Stomach smooth muscle (tissue), 2 donors: ENCODE measurements at regions not wholly inside any gene's neighbourhood (a gene's known extent, or its start where the extent isn't known, plus 50 kb on each side); places are given as distances from the start of the nearest gene placed in this dataset.

Experiments
- H3K27ac ChIP-seq: one replicate; pipeline ENCODE4 v1.7.0; 2013; ENCODE audit warnings: mild to moderate bottlenecking, low read length, inconsistent platforms
- H3K27me3 ChIP-seq, 2 donors: one replicate each; pipeline ENCODE4 v1.7.0; 2013; ENCODE audit warnings: low read length in 2 of 2; ENCODE audit not compliant: insufficient read depth in 2 of 2, control insufficient read depth in 1 of 2
- H3K36me3 ChIP-seq, 2 donors: one replicate each; pipeline ENCODE4 v1.7.0; 2013; ENCODE audit warnings: low read length in 2 of 2; ENCODE audit not compliant: control insufficient read depth in 2 of 2, insufficient read depth in 2 of 2
- H3K4me1 ChIP-seq: one replicate; pipeline ENCODE4 v1.7.0; 2013; ENCODE audit warnings: low read length; ENCODE audit not compliant: control insufficient read depth, insufficient read depth
- H3K4me3 ChIP-seq, 2 donors: one replicate each; pipeline ENCODE4 v1.7.0; 2013; ENCODE audit warnings: low read length in 2 of 2
- H3K9ac ChIP-seq, 2 donors: one replicate each; pipeline ENCODE4 v1.7.0; 2013; ENCODE audit warnings: low read length in 2 of 2, mild to moderate bottlenecking in 1 of 2
- H3K9me3 ChIP-seq, 2 donors: one replicate each; pipeline ENCODE4 v1.7.0; 2013; ENCODE audit warnings: low read length in 2 of 2; ENCODE audit not compliant: control insufficient read depth in 2 of 2
- donor health status: healthy.
- donor health status: Pancreatic carcinoma.

DNA sequence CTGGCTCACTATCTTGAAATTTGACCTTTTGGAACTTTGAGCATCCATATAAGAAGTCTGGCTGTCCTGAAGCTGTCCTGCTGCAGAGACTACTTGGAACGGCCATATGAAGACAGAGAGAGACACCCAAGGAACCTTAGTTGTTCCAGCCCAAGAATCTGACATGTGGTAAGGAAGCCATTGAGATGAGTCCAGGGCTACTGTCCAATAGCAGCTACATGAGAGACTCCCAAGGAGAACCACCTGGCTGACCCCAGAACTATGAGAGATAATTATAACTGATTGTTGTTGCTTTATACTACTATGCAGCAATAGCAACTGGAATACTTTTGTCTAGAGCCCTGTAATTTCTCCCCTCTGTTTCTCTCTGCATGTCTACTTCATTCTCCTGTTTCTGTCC is 234.3 kb upstream of the TANK start:
- Histone ChIP-seq H3K9me3 (no peaks in the 10 kb centered on the region), H3K9ac (no peak overlapping the region), H3K36me3 (no peaks in the 10 kb centered on the region), H3K4me1 (peaks cover 5% of the 10 kb centered on the region), H3K27ac (no peak overlapping the region), H3K4me3 (no peak overlapping the region), H3K27me3 (no peaks in the 10 kb centered on the region)

DNA sequence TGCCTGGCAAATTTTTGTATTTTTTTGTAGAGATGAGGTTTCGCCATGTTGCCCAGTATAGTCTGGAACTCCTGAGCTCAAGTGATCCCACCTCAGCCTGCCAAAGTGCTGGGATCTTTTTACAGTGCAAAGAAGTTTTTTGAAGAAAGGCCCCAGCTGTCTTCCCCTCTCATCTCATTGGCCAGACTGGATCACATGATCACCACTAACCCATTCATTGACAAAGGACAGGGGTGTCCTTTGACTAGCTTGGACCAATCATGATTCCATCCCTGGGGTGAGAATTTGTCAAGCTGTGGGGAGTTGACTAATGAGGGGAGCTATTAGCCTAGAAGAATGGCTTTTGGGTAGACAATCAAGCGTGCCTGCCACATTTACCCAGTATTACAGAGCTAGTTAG is 232.9 kb upstream of the TANK start:
- H3K4me1 ChIP-seq, result no peaks in the 10 kb centered on the region
- H3K36me3 ChIP-seq, result no peaks in the 10 kb centered on the region
- H3K9ac ChIP-seq, result no peak overlapping the region
- no peak overlapping the region for H3K27ac ChIP-seq
- H3K4me3 ChIP-seq, result no peak overlapping the region
- H3K9me3 ChIP-seq, result no peaks in the 10 kb centered on the region
- no peaks in the 10 kb centered on the region for H3K27me3 ChIP-seq

DNA sequence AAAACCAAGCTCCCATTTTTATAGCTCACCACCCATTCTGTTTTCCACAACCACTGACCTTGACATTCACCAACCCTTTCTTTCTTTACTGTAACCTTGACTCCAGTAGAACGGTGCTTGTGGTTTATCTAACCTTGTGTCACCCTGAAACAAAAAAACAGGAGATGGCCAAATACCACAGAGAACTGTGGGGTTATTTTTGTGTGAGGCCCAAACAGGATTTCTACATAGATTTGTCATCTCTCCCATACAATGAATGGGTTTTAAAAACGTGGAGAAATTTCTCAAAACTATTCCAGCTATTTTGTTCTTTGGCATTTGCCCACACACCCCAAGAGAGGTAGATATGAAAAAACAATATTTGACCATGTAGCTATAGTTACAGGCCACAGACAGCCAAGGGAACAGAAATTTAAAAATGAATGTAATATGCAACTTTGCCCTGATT is 231.3 kb upstream of the TANK start:
- Histone ChIP-seq H3K36me3 (no peaks in the 10 kb centered on the region), H3K4me3 (no peak overlapping the region), H3K4me1 (no peaks in the 10 kb centered on the region), H3K27ac (no peak overlapping the region), H3K27me3 (no peaks in the 10 kb centered on the region), H3K9ac (no peak overlapping the region), H3K9me3 (no peaks in the 10 kb centered on the region)

DNA sequence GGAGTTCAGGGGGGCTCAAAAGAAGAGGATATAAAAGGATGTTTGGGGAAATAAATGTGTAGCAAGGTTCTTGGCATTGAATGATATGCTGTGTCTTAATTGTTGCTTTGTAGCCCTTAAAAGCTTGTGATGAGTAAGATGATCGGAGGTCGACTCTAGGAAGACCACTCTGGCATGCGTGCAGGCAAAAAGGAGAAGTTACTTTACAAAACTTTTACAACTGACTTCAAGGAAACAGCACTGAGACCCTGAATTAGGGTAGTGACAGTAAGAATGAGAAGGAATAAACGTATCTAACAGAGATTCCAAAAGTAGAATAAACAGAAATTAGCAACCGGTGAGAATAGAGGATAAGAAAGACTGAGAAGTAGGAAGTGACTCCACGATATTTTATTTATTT is 228.7 kb upstream of the TANK start:
- Histone ChIP-seq H3K36me3 (no peaks in the 10 kb centered on the region), H3K9me3 (no peaks in the 10 kb centered on the region), H3K27ac (no peak overlapping the region), H3K27me3 (no peaks in the 10 kb centered on the region), H3K9ac (no peak overlapping the region), H3K4me3 (no peak overlapping the region), H3K4me1 (no peaks in the 10 kb centered on the region)

DNA sequence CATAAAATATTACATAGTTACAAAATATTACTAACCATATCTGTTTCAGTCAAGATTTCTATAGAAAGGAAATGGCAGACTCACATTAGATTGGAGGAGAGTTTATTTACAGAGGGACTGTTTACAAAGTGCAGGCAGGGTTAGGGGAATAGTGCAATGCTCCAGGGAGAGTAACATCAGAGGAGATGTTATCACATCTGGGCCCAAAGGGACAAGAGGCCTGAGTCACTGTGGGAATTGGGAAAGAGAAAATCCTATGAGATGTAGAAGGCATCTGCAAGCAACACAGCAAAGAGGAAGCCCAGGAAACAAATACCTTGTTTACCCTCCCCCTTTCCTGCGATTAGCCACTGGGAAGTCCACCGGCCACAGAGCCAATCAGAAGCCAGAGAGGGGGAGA is 227.3 kb upstream of the TANK start:
- H3K9ac ChIP-seq, result no peak overlapping the region
- H3K4me3 ChIP-seq, result no peak overlapping the region
- H3K27ac ChIP-seq, result no peak overlapping the region
- no peaks in the 10 kb centered on the region for H3K4me1 ChIP-seq
- H3K9me3 ChIP-seq, result no peaks in the 10 kb centered on the region
- H3K36me3 ChIP-seq, result no peaks in the 10 kb centered on the region
- no peaks in the 10 kb centered on the region for H3K27me3 ChIP-seq

- Histone ChIP-seq H3K4me1 (no peaks in the 10 kb centered on the region), H3K9me3 (no peaks in the 10 kb centered on the region), H3K4me3 (no peak overlapping the region), H3K9ac (no peak overlapping the region), H3K36me3 (no peaks in the 10 kb centered on the region), H3K27ac (no peak overlapping the region), H3K27me3 (no peaks in the 10 kb centered on the region)
Observed at GRCh38 chr2:160934263-160934662, 226.0 kb upstream of the TANK start.

- Histone ChIP-seq H3K4me1 (no peaks in the 10 kb centered on the region), H3K27ac (no peak overlapping the region), H3K27me3 (no peaks in the 10 kb centered on the region), H3K36me3 (no peaks in the 10 kb centered on the region), H3K9me3 (no peaks in the 10 kb centered on the region), H3K4me3 (no peak overlapping the region), H3K9ac (no peak overlapping the region)
Observed at GRCh38 chr2:160934991-160935390, 225.2 kb upstream of the TANK start.

DNA sequence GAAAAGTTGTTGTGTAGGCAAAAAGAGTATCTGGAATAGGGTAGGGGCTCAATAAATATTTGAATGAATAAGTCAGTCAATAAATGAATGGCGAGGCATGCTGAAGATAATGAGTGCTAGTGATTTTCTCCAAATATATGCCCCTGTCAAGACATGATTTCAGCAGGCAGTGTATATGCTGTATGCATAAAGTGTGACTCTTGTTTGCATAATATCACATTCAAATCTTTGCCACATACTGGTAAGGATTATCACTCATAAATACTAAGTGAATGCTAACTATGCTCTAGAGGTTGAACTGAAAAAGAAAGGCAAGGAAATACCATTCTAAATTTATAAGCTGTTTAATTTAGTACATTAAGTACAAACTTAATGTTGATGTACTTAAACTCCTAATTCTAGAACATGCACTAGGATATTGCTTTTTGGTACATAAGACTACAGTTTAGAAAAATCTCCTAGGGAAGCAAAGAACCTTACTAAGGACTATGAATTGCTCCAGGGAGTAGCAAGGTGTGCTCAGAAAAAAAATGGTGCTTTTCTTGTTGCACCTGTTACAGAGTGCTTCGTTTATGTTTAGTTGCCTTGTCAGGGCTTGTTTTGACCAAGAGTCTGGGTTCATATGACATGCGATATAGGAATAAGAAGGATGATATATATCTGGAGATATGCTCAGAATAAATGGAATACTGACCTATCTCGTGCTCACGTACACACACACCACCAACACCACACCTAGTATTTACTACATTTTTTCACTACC is 224.0 kb upstream of the TANK start:
- H3K27ac ChIP-seq, result no peak overlapping the region
- H3K4me3 ChIP-seq, result no peak overlapping the region
- no peak overlapping the region for H3K9ac ChIP-seq
- H3K36me3 ChIP-seq, result no peaks in the 10 kb centered on the region
- no peaks in the 10 kb centered on the region for H3K27me3 ChIP-seq
- peaks cover 2% of the 10 kb centered on the region for H3K4me1 ChIP-seq
- H3K9me3 ChIP-seq, result no peaks in the 10 kb centered on the region

DNA sequence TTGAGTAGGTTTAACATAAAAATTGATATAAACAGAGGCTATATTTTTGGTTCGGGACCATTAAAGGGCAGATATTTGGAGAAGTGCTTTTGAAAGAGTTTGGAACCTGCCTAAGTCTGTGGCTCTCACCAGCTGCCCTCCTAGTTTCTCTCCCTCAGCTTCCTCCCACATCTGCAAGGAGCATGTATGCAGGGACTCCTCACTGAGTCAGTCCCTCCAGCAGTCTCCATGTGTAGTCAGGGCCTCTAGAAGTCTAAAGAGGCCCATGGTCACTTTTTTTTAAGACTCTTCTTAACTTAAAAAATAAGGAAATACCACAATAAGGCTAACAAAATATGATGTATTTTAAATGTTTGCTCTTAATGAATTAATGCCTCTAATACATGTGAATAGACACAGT is 220.0 kb upstream of the TANK start:
- H3K27me3 ChIP-seq, result no peaks in the 10 kb centered on the region
- no peak overlapping the region for H3K27ac ChIP-seq
- H3K36me3 ChIP-seq, result no peaks in the 10 kb centered on the region
- no peaks in the 10 kb centered on the region for H3K9me3 ChIP-seq
- H3K4me3 ChIP-seq, result no peak overlapping the region
- H3K4me1 ChIP-seq, result peaks cover 2% of the 10 kb centered on the region
- no peak overlapping the region for H3K9ac ChIP-seq

DNA sequence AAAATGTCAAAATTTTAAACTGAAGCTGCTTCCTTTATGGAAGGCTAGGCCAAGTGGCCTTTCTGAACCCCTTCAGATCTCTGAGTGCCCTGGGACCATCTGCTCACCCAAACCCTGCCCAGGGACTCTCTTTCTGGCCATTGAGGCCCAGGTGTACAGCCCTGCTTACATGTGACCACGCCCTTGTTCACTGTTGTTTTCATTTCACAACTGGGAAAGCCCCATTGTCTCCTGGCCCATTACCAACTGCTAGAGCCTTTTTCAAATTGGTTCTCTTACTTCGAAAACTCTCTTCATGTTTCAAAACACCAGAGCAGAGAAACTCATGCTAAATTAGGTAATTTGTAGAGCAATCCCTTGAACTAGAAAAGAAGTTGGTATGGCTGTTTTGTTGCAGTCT is 219.5 kb upstream of the TANK start:
- Histone ChIP-seq H3K27me3 (no peaks in the 10 kb centered on the region), H3K36me3 (no peaks in the 10 kb centered on the region), H3K9ac (no peak overlapping the region), H3K4me1 (peaks cover 2% of the 10 kb centered on the region), H3K27ac (no peak overlapping the region), H3K4me3 (no peak overlapping the region), H3K9me3 (no peaks in the 10 kb centered on the region)

- H3K4me3 ChIP-seq, result no peak overlapping the region
- no peak overlapping the region for H3K9ac ChIP-seq
- no peak overlapping the region for H3K27ac ChIP-seq
- no peaks in the 10 kb centered on the region for H3K9me3 ChIP-seq
- H3K27me3 ChIP-seq, result no peaks in the 10 kb centered on the region
- H3K4me1 ChIP-seq, result peaks cover 2% of the 10 kb centered on the region
- H3K36me3 ChIP-seq, result no peaks in the 10 kb centered on the region
Observed at GRCh38 chr2:160941290-160941846, 218.9 kb upstream of the TANK start.
